ENCODE measurements at regions not wholly inside any gene's neighbourhood (a gene's known extent, or its start where the extent isn't known, plus 50 kb on each side); places are given as distances from the start of the nearest gene placed in this dataset.
A peak's percentile ranks its signal among the peaks of the same experiment; 100 is the strongest.

GRCh38 chr19:33998739-33999345 is 173.5 kb upstream of the LSM14A start:
- TF ChIP-seq CTCF (conservative IDR thresholded peaks at IDR 0.05) (peak; percentile 62), EZH2 (IDR thresholded peaks at IDR 0.05; ENCODE audit: low read depth) (no peak)
